ENCODE measurements at regions not wholly inside any gene's neighbourhood (a gene's known extent, or its start where the extent isn't known, plus 50 kb on each side); places are given as distances from the start of the nearest gene placed in this dataset.

DNA sequence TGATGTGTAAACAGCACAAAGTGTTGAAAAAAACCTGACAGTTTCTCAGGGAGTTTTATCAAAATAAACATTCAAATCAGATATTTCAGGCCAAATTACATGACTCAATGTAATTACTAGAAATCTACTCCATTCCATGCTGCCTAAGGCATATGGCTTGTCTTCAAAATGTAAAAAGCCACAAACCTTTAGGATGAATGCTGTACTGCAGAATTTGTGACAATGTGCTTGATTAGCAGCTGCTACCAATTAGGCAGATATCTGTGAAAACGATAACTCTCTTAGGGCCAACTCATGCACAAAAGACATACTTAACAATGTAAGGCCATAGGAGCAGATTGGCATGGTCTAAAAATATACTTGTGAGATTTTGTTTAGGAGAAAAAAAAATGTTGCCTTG lies 267.0 kb downstream of the DACT1 start:
- Histone ChIP-seq H3K9me3 (no peaks in the 10 kb centered on the region), H3K27me3 (no peaks in the 10 kb centered on the region), H3K27ac (replicated peaks in 1 of 4) (no peak overlapping the region), H3K4me1 (no peaks in the 10 kb centered on the region), H3K4me3 (no peak overlapping the region), H3K36me3 (no peaks in the 10 kb centered on the region)
- WGBS, result 75% methylated on average over 1 of the region's 1 CpG
- DNase-seq (ENCODE audit: extremely low spot score), result no peak
- intact Hi-C loops (cut with DNase I), result no loop called here
- TF ChIP-seq, protein P1, sequence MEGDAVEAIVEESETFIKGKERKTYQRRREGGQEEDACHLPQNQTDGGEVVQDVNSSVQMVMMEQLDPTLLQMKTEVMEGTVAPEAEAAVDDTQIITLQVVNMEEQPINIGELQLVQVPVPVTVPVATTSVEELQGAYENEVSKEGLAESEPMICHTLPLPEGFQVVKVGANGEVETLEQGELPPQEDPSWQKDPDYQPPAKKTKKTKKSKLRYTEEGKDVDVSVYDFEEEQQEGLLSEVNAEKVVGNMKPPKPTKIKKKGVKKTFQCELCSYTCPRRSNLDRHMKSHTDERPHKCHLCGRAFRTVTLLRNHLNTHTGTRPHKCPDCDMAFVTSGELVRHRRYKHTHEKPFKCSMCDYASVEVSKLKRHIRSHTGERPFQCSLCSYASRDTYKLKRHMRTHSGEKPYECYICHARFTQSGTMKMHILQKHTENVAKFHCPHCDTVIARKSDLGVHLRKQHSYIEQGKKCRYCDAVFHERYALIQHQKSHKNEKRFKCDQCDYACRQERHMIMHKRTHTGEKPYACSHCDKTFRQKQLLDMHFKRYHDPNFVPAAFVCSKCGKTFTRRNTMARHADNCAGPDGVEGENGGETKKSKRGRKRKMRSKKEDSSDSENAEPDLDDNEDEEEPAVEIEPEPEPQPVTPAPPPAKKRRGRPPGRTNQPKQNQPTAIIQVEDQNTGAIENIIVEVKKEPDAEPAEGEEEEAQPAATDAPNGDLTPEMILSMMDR (IDR thresholded peaks at IDR 0.05), result no peak
- TF ChIP-seq POLR2A (IDR thresholded peaks at IDR 0.05; ENCODE audit: low read depth) (no peak), EP300 (IDR thresholded peaks at IDR 0.05) (no peak)

DNA sequence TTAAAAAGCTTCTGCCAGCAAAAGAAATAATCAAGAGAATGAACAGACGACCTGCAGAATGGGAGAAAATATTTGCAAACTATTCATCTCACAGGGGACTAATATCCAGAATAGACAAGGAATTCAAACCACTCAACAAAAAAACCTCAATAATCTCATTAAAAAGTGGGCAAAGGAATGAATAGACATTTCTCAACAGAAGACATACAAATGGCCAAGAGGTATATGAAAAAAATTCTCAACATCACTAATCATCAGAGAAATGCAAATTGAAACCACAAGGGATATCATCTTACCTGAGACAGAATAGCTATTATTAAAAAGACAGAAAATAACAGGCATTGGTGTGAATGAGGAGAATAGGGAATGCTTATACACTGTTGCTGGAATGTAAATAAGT lies 270.0 kb downstream of the DACT1 start:
- DNase-seq (ENCODE audit: extremely low spot score), result no peak
- 43% methylated on average over 1 of the region's 1 CpG for WGBS
- H3K4me3 ChIP-seq, result no peak overlapping the region

DNA sequence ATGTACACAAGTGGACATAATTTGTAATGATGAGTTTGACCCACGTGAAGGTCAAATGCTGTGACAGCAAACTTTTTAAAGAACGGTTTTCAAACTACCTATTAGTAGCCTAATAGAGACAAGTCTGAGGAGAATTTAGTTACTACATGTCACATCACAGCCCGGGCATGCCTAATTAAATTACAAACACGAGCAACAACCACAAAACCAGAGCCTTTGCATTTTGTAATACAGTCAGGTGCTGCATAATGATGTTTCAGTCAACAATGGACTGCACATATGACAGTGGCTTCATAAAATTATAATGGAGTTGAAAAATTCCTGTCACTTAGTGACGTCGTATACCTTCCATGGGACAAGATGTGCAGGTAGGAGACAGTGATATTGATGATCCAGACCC lies 274.5 kb downstream of the DACT1 start:
- H3K27me3 ChIP-seq, result no peaks in the 10 kb centered on the region
- no peak overlapping the region for H3K27ac ChIP-seq (replicated peaks in 1 of 4)
- H3K36me3 ChIP-seq, result no peaks in the 10 kb centered on the region
- intact Hi-C loops (cut with DNase I), result no loop called here
- H3K4me1 ChIP-seq, result no peaks in the 10 kb centered on the region
- TF ChIP-seq POLR2AphosphoS5 (IDR thresholded peaks at IDR 0.05), result no peak
- TF ChIP-seq, protein P1 (IDR thresholded peaks at IDR 0.05), result no peak
- no peak for TF ChIP-seq EP300 (IDR thresholded peaks at IDR 0.05)
- TF ChIP-seq POLR2A (IDR thresholded peaks at IDR 0.05; ENCODE audit: low read depth), result no peak
- 88% methylated on average over 6 of the region's 6 CpGs for WGBS
- no peaks in the 10 kb centered on the region for H3K9me3 ChIP-seq
- DNase-seq (ENCODE audit: extremely low spot score), result no peak
- H3K4me3 ChIP-seq, result no peak overlapping the region

More for the DNA sequence above, 270.0 kb downstream of the DACT1 start:
- Histone ChIP-seq H3K27ac (replicated peaks in 1 of 4) (no peak overlapping the region), H3K36me3 (no peaks in the 10 kb centered on the region), H3K9me3 (no peaks in the 10 kb centered on the region), H3K27me3 (no peaks in the 10 kb centered on the region), H3K4me1 (no peaks in the 10 kb centered on the region)
- TF ChIP-seq EP300 (IDR thresholded peaks at IDR 0.05) (no peak), POLR2A (IDR thresholded peaks at IDR 0.05; ENCODE audit: low read depth) (no peak), POLR2AphosphoS5 (IDR thresholded peaks at IDR 0.05) (no peak)
- TF ChIP-seq, protein P1 (IDR thresholded peaks at IDR 0.05), result no peak
- intact Hi-C loops (cut with DNase I), result no loop called here

GRCh38 chr14:58912799-58913432 lies 275.2 kb downstream of the DACT1 start:
- TF ChIP-seq, protein P1 (IDR thresholded peaks at IDR 0.05), result no peak
- TF ChIP-seq POLR2AphosphoS5 (IDR thresholded peaks at IDR 0.05) (no peak), EP300 (IDR thresholded peaks at IDR 0.05) (no peak), POLR2A (IDR thresholded peaks at IDR 0.05; ENCODE audit: low read depth) (no peak)
- H3K4me3 ChIP-seq, result no peak overlapping the region
- H3K36me3 ChIP-seq, result no peaks in the 10 kb centered on the region
- H3K4me1 ChIP-seq, result no peaks in the 10 kb centered on the region
- H3K27me3 ChIP-seq, result no peaks in the 10 kb centered on the region
- no peak for DNase-seq (ENCODE audit: extremely low spot score)
- H3K27ac ChIP-seq (replicated peaks in 1 of 4), result no peak overlapping the region
- no peaks in the 10 kb centered on the region for H3K9me3 ChIP-seq
- intact Hi-C loops (cut with DNase I), result no loop called here
- 85% methylated on average over 3 of the region's 3 CpGs for WGBS

GRCh38 chr14:58914279-58914855 lies 274.1 kb upstream of the DAAM1 start:
- H3K27ac ChIP-seq (replicated peaks in 1 of 4), result no peak overlapping the region

More at GRCh38 chr14:58914279-58914855, 274.1 kb upstream of the DAAM1 start:
- Histone ChIP-seq H3K4me3 (no peak overlapping the region), H3K9me3 (no peaks in the 10 kb centered on the region), H3K4me1 (no peaks in the 10 kb centered on the region), H3K27me3 (no peaks in the 10 kb centered on the region), H3K36me3 (no peaks in the 10 kb centered on the region)
- TF ChIP-seq EP300 (IDR thresholded peaks at IDR 0.05), result no peak
- no peak for TF ChIP-seq POLR2A (IDR thresholded peaks at IDR 0.05; ENCODE audit: low read depth)
- no peak for TF ChIP-seq POLR2AphosphoS5 (IDR thresholded peaks at IDR 0.05)
- TF ChIP-seq, protein P1 (IDR thresholded peaks at IDR 0.05), result no peak
- intact Hi-C loops (cut with DNase I), result no loop called here
- 86% methylated on average over 10 of the region's 10 CpGs for WGBS
- no peak for DNase-seq (ENCODE audit: extremely low spot score)
